GM12873 (cell line): ENCODE measurements at regions not wholly inside any gene's neighbourhood (a gene's known extent, or its start where the extent isn't known, plus 50 kb on each side); places are given as distances from the start of the nearest gene placed in this dataset.

Source experiments
- CTCF ChIP-seq: IDR thresholded peaks from 2 replicates; pipeline ENCODE4 v1.5.1; 2012; ENCODE audit warnings: low read depth, mild to moderate bottlenecking, moderate library complexity, low read length, control low read depth; ENCODE audit not compliant: insufficient read depth; ENCODE audit errors: missing control alignments

DNA sequence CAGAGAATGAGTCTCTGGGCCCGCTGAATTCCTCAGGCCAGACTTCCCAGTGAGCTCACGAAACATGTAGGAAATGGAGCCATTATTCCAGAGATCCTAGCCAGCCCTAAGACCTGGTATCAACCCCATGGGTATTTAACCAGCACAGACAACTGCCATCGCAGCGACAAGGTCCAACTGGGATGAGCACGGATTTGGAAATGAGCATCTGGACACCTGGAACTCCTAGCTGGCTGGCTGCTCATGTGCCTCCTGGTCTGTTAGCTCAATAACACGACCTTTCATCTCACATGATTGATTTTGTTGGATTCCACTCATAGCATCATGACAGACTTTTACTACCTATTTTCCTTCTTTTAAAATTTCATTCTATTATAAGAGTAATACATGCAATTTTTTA lies 51.0 kb downstream of the POU3F3 start:
- TF ChIP-seq CTCF: no peak

GRCh38 chr2:104909317-104909716 lies 55.4 kb downstream of the POU3F3 start:
- TF ChIP-seq CTCF: no peak

GRCh38 chr2:104914509-104914908 lies 60.6 kb downstream of the POU3F3 start:
- TF ChIP-seq CTCF: no peak

DNA sequence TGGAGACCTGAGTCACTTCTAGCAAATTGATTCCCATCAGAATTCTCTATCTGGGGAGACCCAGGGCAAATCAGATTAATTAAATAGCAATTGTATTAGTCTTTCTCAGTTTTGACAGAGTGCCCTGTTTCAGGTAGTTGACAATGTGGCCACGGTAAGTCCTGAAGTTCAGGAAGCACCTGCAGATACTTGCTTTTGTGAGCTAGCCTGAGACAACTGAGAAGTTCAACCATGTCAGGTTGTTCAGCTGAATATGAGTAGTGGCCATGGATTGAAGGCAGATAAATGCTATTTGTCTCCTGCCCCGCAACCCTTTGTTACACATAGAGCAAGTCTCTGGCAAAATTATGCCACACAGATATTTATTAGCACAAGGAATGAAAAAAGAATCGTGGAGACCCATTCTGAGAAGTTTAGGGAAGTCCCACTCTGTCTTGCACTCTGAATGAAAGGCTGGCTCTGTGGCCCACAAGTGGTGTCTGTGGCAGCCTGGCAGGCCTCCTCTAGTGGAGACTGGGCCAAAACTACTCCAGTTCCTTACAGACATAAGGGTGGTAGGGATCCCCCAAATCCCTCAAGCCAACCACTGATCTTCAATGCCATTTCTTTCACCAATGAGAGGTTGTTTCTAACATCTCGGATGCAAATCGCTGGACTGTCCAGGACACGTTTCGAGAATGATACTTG lies 61.3 kb downstream of the POU3F3 start:
- no peak for TF ChIP-seq CTCF

DNA sequence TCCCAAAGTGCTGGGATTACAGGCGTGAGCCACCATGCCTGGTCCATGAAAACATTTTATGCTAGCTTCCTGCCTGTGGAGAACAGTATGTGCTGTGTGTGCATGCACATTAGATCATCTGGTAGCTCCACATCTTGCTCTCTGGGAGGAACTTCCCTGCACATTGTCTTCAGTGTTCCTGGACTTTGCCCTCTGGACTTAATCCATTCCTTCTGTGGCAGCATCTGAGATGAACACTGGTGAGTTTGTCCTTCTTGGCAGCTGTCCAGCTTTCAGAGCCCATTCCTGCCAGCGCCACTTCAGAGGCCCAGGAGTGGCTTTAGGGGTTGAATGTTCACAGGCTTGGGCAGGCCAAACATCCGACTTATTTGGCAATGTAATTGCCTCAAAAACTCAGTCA lies 65.2 kb downstream of the POU3F3 start:
- no peak for TF ChIP-seq CTCF

- TF ChIP-seq CTCF: no peak
Observed at GRCh38 chr2:104923665-104924064, 69.8 kb downstream of the POU3F3 start.

DNA sequence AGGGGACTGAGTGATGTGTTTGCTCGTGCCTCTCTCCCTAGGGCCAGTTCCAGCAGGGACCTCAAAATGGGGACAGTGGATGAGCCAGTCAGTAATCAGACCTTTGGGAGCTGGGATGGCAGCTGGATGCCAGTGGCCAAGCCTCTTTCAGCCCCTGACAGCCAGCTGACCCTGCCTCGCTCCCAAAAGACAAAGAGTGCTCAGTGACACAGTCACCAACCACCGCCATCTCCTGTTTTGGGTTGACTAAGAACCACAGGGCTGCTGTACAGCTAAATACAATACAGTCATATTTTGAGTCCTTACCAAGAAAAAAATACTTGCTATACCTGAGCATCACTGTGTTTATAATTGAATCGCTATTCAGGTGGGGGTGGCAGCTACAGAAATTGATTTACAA lies 75.7 kb downstream of the POU3F3 start:
- no peak for TF ChIP-seq CTCF
